Medulla oblongata (tissue), 1 donor: ENCODE measurements at regions not wholly inside any gene's neighbourhood (a gene's known extent, or its start where the extent isn't known, plus 50 kb on each side); places are given as distances from the start of the nearest gene placed in this dataset.

Experiments used
- DNase-seq: peaks from one replicate; pipeline ENCODE4 v3.0.0-alpha.2; 2015; ENCODE audit errors: extremely low spot score

- no peak for DNase-seq
These were observed 111.6 kb downstream of the HTR5A start for GRCh38 chr7:155181768-155182167.

GRCh38 chr7:155182406-155182970, 112.4 kb downstream of the HTR5A start:
- no peak for DNase-seq

GRCh38 chr7:155183655-155184054, 113.5 kb downstream of the HTR5A start:
- no peak for DNase-seq

- no peak for DNase-seq
These were observed 112.8 kb upstream of the INSIG1 start for GRCh38 chr7:155184923-155185322.

GRCh38 chr7:155187061-155187785, 110.5 kb upstream of the INSIG1 start:
- DNase-seq = no peak

GRCh38 chr7:155188357-155188756, 109.3 kb upstream of the INSIG1 start:
- no peak for DNase-seq

- no peak for DNase-seq
These were observed 108.7 kb upstream of the INSIG1 start for GRCh38 chr7:155188821-155189581.

- DNase-seq = no peak
These were observed 108.1 kb upstream of the INSIG1 start for GRCh38 chr7:155189590-155189989.

- peak; percentile 51 for DNase-seq
These were observed 107.0 kb upstream of the INSIG1 start for GRCh38 chr7:155190688-155191087.

- DNase-seq = no peak
These were observed 106.5 kb upstream of the INSIG1 start for GRCh38 chr7:155191137-155191536.

GRCh38 chr7:155191901-155192478, 105.7 kb upstream of the INSIG1 start:
- DNase-seq = no peak

- no peak for DNase-seq
These were observed 104.6 kb upstream of the INSIG1 start for GRCh38 chr7:155192961-155193640.

GRCh38 chr7:155193716-155194115, 104.0 kb upstream of the INSIG1 start:
- DNase-seq = no peak

- no peak for DNase-seq
These were observed 103.1 kb upstream of the INSIG1 start for GRCh38 chr7:155194382-155195140.

GRCh38 chr7:155195939-155196523, 101.6 kb upstream of the INSIG1 start:
- DNase-seq = no peak

- DNase-seq = no peak
These were observed 99.3 kb upstream of the INSIG1 start for GRCh38 chr7:155198196-155198892.

GRCh38 chr7:155198901-155199845, 98.5 kb upstream of the INSIG1 start:
- no peak for DNase-seq

GRCh38 chr7:155201325-155202087, 96.2 kb upstream of the INSIG1 start:
- no peak for DNase-seq
